Panc1 (cell line): ENCODE measurements at regions not wholly inside any gene's neighbourhood (a gene's known extent, or its start where the extent isn't known, plus 50 kb on each side); places are given as distances from the start of the nearest gene placed in this dataset.

Experiments used
- ATAC-seq: fragments of 200-7000 bp; cut with Tn5 transposase; 2 replicates; pipeline ENCODE4 v1.9.1; 2020; ENCODE audit warnings: mild to moderate bottlenecking, moderate library complexity
- BruUV-seq: library from RNA; stranded (reverse); fragments of 400-500 nt; replicated peaks from 2 replicates; lab custom pipeline; 2021; lab: Mats Ljungman, UMichigan
- CTCF ChIA-PET: fragments of 300-600 bp; sonication (Branson Sonifier 250); formaldehyde crosslinking; loops from one replicate; lab custom pipeline; 2022; ENCODE audit warnings: antibody characterized with exemption; lab: Charles Lee
- POLR2A ChIA-PET: fragments of 300-600 bp; sonication (Branson Sonifier 250); formaldehyde crosslinking; loops from one replicate; lab custom pipeline; 2022; ENCODE audit warnings: antibody characterized with exemption; lab: Charles Lee
- DNase-seq: peaks from one replicate; pipeline ENCODE4 v3.0.0-alpha.2; 2010; ENCODE audit warnings: low read depth, low spot score
- H3K27ac ChIP-seq: 2 replicates; pipeline ENCODE4 v1.5.1; 2011; ENCODE audit warnings: mild to moderate bottlenecking, low read length, inconsistent platforms
- H3K27me3 ChIP-seq: fragments of 200-500 bp; sonication (Bioruptor generic); 2 replicates; pipeline ENCODE4 v1.6.0; 2014; ENCODE audit warnings: low read length, inconsistent platforms; ENCODE audit not compliant: control insufficient read depth, insufficient read depth
- H3K36me3 ChIP-seq: fragments of 200-500 bp; sonication (Bioruptor generic); 2 replicates; pipeline ENCODE4 v1.5.1; 2014; ENCODE audit warnings: inconsistent platforms, mild to moderate bottlenecking, low read length, moderate library complexity; ENCODE audit not compliant: control insufficient read depth, insufficient read depth
- H3K4me1 ChIP-seq: 2 replicates; pipeline ENCODE4 v1.5.1; 2011; ENCODE audit warnings: inconsistent platforms, mild to moderate bottlenecking, low read length, moderate library complexity; ENCODE audit not compliant: control insufficient read depth, insufficient read depth
- H3K4me3 ChIP-seq, 2 experiments: 2 replicates each; pipeline ENCODE4 v1.5.1; 2011 to 2012; ENCODE audit warnings: low read depth in 2 of 2, low read length in 2 of 2, mild to moderate bottlenecking in 2 of 2, inconsistent platforms in 1 of 2, moderate library complexity in 1 of 2
- H3K9me3 ChIP-seq: fragments of 200-500 bp; sonication (Bioruptor generic); 2 replicates; pipeline ENCODE4 v1.5.1; 2014; ENCODE audit warnings: low read depth, mild to moderate bottlenecking, inconsistent platforms, low read length, moderate library complexity; ENCODE audit not compliant: control insufficient read depth, insufficient read depth
- CTCF ChIP-seq: fragments of 450-650 bp; IDR thresholded peaks from 2 replicates; pipeline ENCODE4 v1.5.1; 2017; ENCODE audit warnings: mild to moderate bottlenecking
- POLR2AphosphoS5 ChIP-seq: IDR thresholded peaks from 2 replicates; pipeline ENCODE4 v1.6.1; 2012; ENCODE audit warnings: mild to moderate bottlenecking, low read depth, low read length, moderate library complexity
- REST ChIP-seq, 2 experiments: IDR thresholded peaks; 2 replicates each; pipeline ENCODE4 v1.6.1; 2011 to 2012; ENCODE audit warnings: low read depth in 2 of 2, control low read depth in 1 of 2, low read length in 1 of 2, mild to moderate bottlenecking in 1 of 2, moderate library complexity in 1 of 2; ENCODE audit not compliant: insufficient read depth in 1 of 2
- SIN3A ChIP-seq: IDR thresholded peaks from 2 replicates; pipeline ENCODE4 v1.6.1; 2012; ENCODE audit warnings: low read depth, mild to moderate bottlenecking, low read length, moderate library complexity, borderline replicate concordance; ENCODE audit not compliant: insufficient read depth
- TCF7L2 ChIP-seq: IDR thresholded peaks from 2 replicates; pipeline ENCODE4 v1.6.1; 2011; ENCODE audit warnings: mild to moderate bottlenecking, low read depth, low read length, inconsistent platforms
- in situ Hi-C: cut with HindIII; loops from 2 replicates; pipeline ENCODE4 v1.10.0; 2016; ENCODE audit warnings: low sequenced_read_pairs, low pct_unique_long_range_greater_than_20kb
- intact Hi-C: fragments of 100-400 bp; cut with micrococcal nuclease; formaldehyde crosslinking; loops from one replicate; pipeline ENCODE4 v1.10.0; 2022; ENCODE audit not compliant: unreplicated experiment

GRCh38 chr10:55358539-55358938 is 557.5 kb upstream of the PCDH15 start:
- ChIA-PET POLR2A (interaction anchor here (0.7 kb wide), 1 partner anchor 364 kb away, joined by 3 read pairs; no protein-coding TSS in a partner anchor), CTCF (no interaction called here)
- Histone ChIP-seq H3K27me3 (no peaks in the 10 kb centered on the region), H3K27ac (no peak overlapping the region), H3K36me3 (no peaks in the 10 kb centered on the region), H3K9me3 (no peaks in the 10 kb centered on the region), H3K4me1 (no peaks in the 10 kb centered on the region), H3K4me3 (no peak overlapping the region)
- no peak for DNase-seq
- intact Hi-C loops = no loop called here
- in situ Hi-C loops = no loop called here
- TF ChIP-seq TCF7L2 (no peak), CTCF (no peak), REST (IDR thresholded peaks at IDR 0.05; ENCODE audit: insufficient read depth in 1 of 2, low read depth in 2 of 2, low read length in 1 of 2) (no peak), POLR2AphosphoS5 (no peak), SIN3A (no peak)
- no TSS peak for BruUV-seq
- ATAC-seq = no peak

- H3K9me3 ChIP-seq = no peaks in the 10 kb centered on the region
- no peaks in the 10 kb centered on the region for H3K27me3 ChIP-seq
- in situ Hi-C loops (no loop called here), intact Hi-C loops (no loop called here)
- POLR2A ChIA-PET = no interaction called here
- ATAC-seq = no peak
- no peaks in the 10 kb centered on the region for H3K4me1 ChIP-seq
- H3K4me3 ChIP-seq = no peak overlapping the region
- DNase-seq = no peak
- no peaks in the 10 kb centered on the region for H3K36me3 ChIP-seq
- BruUV-seq = no TSS peak
- TF ChIP-seq SIN3A (no peak), CTCF (no peak)
- no peak overlapping the region for H3K27ac ChIP-seq
- CTCF ChIA-PET = no interaction called here
These were observed 552.4 kb upstream of the PCDH15 start for GRCh38 chr10:55353414-55353813.

- H3K36me3 ChIP-seq = no peaks in the 10 kb centered on the region
- no peak for ATAC-seq
- H3K9me3 ChIP-seq = no peaks in the 10 kb centered on the region
- TF ChIP-seq SIN3A (no peak), POLR2AphosphoS5 (no peak), CTCF (no peak), TCF7L2 (no peak), REST (IDR thresholded peaks at IDR 0.05; ENCODE audit: insufficient read depth in 1 of 2, low read depth in 2 of 2, low read length in 1 of 2) (no peak)
- no peak for DNase-seq
- no peak overlapping the region for H3K27ac ChIP-seq
- H3K4me1 ChIP-seq = no peaks in the 10 kb centered on the region
- no peaks in the 10 kb centered on the region for H3K27me3 ChIP-seq
- in situ Hi-C loops = no loop called here
- BruUV-seq = no TSS peak
- CTCF ChIA-PET = no interaction called here
- intact Hi-C loops = no loop called here
- POLR2A ChIA-PET = no interaction called here
- no peak overlapping the region for H3K4me3 ChIP-seq
These were observed 550.4 kb upstream of the PCDH15 start for GRCh38 chr10:55351431-55351830.
